Epithelial cell of esophagus (primary cell): ENCODE measurements at regions not wholly inside any gene's neighbourhood (a gene's known extent, or its start where the extent isn't known, plus 50 kb on each side); places are given as distances from the start of the nearest gene placed in this dataset.

Experiments
- DNase-seq: peaks from one replicate; pipeline ENCODE4 v3.0.0; 2010; ENCODE audit warnings: low read depth
- H3K4me3 ChIP-seq: 2 replicates; pipeline ENCODE4 v1.5.1; 2011; ENCODE audit warnings: mild to moderate bottlenecking, low read length, control low read depth
- TF ChIP-seq, protein P1 (sequence below): IDR thresholded peaks from 2 replicates; pipeline ENCODE4 v1.5.1; 2011; ENCODE audit warnings: low read depth, mild to moderate bottlenecking, low read length, control low read depth, inconsistent platforms; ENCODE audit not compliant: insufficient read depth; ENCODE audit errors: missing control alignments

GRCh38 chr7:53806119-53806518 lies 736.1 kb upstream of the VSTM2A start:
- no peak for DNase-seq
- TF ChIP-seq, protein P1, sequence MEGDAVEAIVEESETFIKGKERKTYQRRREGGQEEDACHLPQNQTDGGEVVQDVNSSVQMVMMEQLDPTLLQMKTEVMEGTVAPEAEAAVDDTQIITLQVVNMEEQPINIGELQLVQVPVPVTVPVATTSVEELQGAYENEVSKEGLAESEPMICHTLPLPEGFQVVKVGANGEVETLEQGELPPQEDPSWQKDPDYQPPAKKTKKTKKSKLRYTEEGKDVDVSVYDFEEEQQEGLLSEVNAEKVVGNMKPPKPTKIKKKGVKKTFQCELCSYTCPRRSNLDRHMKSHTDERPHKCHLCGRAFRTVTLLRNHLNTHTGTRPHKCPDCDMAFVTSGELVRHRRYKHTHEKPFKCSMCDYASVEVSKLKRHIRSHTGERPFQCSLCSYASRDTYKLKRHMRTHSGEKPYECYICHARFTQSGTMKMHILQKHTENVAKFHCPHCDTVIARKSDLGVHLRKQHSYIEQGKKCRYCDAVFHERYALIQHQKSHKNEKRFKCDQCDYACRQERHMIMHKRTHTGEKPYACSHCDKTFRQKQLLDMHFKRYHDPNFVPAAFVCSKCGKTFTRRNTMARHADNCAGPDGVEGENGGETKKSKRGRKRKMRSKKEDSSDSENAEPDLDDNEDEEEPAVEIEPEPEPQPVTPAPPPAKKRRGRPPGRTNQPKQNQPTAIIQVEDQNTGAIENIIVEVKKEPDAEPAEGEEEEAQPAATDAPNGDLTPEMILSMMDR, result no peak
- no peak overlapping the region for H3K4me3 ChIP-seq

- H3K4me3 ChIP-seq, result no peak overlapping the region
- TF ChIP-seq, protein P1, result no peak
- DNase-seq, result no peak
Observed at GRCh38 chr7:53811555-53812079, 730.6 kb upstream of the VSTM2A start.

GRCh38 chr7:53812135-53812534 lies 730.0 kb upstream of the VSTM2A start:
- TF ChIP-seq, protein P1, result no peak
- no peak for DNase-seq
- no peak overlapping the region for H3K4me3 ChIP-seq

DNA sequence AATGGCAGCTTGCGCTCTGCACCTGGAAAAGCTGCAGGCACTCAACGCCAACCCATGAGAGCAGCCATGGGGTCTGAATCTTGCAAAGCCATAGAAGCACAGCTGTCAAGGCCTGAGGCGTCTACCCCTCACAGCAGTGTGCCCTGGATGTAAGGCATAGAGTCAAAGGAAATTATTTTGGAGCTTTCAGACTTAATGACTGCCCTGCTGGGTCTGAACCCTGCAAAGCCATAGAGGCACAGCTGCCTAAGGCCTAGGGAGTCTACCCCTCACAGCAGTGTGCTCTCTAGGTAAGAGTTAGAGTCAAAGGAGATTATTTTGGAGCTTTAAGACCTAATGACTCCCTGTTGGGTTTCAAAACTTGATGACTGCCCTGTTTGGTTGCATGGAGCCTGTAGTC lies 706.9 kb upstream of the VSTM2A start:
- TF ChIP-seq, protein P1, result no peak
- H3K4me3 ChIP-seq, result no peak overlapping the region
- no peak for DNase-seq

- H3K4me3 ChIP-seq, result no peak overlapping the region
- no peak for DNase-seq
- TF ChIP-seq, protein P1, result no peak
Observed at GRCh38 chr7:53877688-53878087, 664.5 kb upstream of the VSTM2A start.

- no peak overlapping the region for H3K4me3 ChIP-seq
- TF ChIP-seq, protein P1, result no peak
- DNase-seq, result no peak
Observed at GRCh38 chr7:53900856-53901528, 641.2 kb upstream of the VSTM2A start.

GRCh38 chr7:53904355-53904754 lies 637.8 kb upstream of the VSTM2A start:
- TF ChIP-seq, protein P1, result no peak
- no peak overlapping the region for H3K4me3 ChIP-seq
- DNase-seq, result no peak
